HL-60 (cell line): ENCODE measurements at regions not wholly inside any gene's neighbourhood (a gene's known extent, or its start where the extent isn't known, plus 50 kb on each side); places are given as distances from the start of the nearest gene placed in this dataset.
A peak's percentile ranks its signal among the peaks of the same experiment; 100 is the strongest.

ENCODE experiments used
- DNase-seq, 2 experiments: peaks; one replicate each; pipeline ENCODE4 v3.0.0-alpha.2; 2010 to 2020; ENCODE audit warnings: low read depth in 1 of 2, low spot score in 1 of 2
- H3K27ac ChIP-seq: fragments of 250-450 bp; sonication (Bioruptor Pico); replicated peaks from 2 replicates; pipeline ENCODE4 v1.5.1; 2020; ENCODE audit warnings: mild to moderate bottlenecking, moderate library complexity
- H3K27me3 ChIP-seq: fragments of 250-450 bp; sonication (Bioruptor Pico); 2 replicates; pipeline ENCODE4 v1.5.1; 2021; ENCODE audit warnings: mild to moderate bottlenecking, moderate library complexity; ENCODE audit not compliant: insufficient read depth, poor library complexity, severe bottlenecking
- H3K4me3 ChIP-seq: replicated peaks from 2 replicates; pipeline ENCODE4 v1.5.1; 2011; ENCODE audit warnings: mild to moderate bottlenecking, control low read depth, low read length; ENCODE audit not compliant: insufficient read depth
- GABPA ChIP-seq: IDR thresholded peaks from 2 replicates; pipeline ENCODE4 v1.6.1; 2012; ENCODE audit warnings: low read depth
- POLR2AphosphoS5 ChIP-seq: IDR thresholded peaks from 2 replicates; pipeline ENCODE4 v1.6.1; 2012; ENCODE audit warnings: low read depth
- SPI1 ChIP-seq: IDR thresholded peaks from 2 replicates; pipeline ENCODE4 v1.6.1; 2012; ENCODE audit warnings: low read depth, mild to moderate bottlenecking, borderline replicate concordance
- TF ChIP-seq, protein P1 (sequence below): IDR thresholded peaks from one replicate; pipeline ENCODE4 v1.5.1; 2011; ENCODE audit warnings: low read length, control low read depth, inconsistent platforms; ENCODE audit not compliant: insufficient read depth
- TF ChIP-seq, protein P2 (sequence below): IDR thresholded peaks from 2 replicates; pipeline ENCODE4 v1.6.1; 2012; ENCODE audit warnings: low read depth; ENCODE audit not compliant: insufficient replicate concordance

DNA sequence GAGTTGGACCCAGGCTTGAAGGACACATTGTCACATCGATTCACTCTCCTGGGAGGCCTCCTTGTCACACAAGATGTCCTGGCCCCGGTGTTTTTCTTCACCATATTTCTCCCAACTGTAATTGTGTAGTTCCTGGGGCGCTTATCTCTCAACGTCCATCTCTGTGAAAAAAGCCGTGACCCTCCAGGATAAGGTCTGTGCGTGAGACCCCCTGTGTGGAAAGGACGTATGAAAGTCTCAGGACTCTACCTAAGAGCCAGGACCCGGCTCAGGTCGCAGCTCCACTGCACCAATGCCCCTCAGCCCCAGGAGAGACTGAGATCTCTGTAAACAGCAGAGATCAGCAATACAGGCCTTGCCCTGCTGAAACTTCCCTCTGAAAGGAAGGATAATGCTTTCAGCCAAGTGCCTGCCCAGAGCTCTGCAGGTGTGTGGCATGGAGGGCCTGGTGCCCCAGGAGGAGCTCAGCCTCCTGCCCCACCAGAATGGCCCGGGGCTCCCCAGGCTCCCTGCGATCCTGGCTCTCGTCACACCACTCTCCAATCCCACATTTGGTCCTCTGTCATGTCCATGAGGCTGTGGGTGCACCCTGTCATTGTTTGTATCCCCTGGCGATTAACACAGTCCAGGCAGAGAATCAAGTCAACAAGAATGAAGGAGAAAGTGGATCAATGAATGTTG lies 119.2 kb upstream of the TMEM45B start:
- TF ChIP-seq, protein P1, sequence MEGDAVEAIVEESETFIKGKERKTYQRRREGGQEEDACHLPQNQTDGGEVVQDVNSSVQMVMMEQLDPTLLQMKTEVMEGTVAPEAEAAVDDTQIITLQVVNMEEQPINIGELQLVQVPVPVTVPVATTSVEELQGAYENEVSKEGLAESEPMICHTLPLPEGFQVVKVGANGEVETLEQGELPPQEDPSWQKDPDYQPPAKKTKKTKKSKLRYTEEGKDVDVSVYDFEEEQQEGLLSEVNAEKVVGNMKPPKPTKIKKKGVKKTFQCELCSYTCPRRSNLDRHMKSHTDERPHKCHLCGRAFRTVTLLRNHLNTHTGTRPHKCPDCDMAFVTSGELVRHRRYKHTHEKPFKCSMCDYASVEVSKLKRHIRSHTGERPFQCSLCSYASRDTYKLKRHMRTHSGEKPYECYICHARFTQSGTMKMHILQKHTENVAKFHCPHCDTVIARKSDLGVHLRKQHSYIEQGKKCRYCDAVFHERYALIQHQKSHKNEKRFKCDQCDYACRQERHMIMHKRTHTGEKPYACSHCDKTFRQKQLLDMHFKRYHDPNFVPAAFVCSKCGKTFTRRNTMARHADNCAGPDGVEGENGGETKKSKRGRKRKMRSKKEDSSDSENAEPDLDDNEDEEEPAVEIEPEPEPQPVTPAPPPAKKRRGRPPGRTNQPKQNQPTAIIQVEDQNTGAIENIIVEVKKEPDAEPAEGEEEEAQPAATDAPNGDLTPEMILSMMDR = no peak
- TF ChIP-seq POLR2AphosphoS5 (no peak), SPI1 (no peak), GABPA (no peak)
- TF ChIP-seq, protein P2, sequence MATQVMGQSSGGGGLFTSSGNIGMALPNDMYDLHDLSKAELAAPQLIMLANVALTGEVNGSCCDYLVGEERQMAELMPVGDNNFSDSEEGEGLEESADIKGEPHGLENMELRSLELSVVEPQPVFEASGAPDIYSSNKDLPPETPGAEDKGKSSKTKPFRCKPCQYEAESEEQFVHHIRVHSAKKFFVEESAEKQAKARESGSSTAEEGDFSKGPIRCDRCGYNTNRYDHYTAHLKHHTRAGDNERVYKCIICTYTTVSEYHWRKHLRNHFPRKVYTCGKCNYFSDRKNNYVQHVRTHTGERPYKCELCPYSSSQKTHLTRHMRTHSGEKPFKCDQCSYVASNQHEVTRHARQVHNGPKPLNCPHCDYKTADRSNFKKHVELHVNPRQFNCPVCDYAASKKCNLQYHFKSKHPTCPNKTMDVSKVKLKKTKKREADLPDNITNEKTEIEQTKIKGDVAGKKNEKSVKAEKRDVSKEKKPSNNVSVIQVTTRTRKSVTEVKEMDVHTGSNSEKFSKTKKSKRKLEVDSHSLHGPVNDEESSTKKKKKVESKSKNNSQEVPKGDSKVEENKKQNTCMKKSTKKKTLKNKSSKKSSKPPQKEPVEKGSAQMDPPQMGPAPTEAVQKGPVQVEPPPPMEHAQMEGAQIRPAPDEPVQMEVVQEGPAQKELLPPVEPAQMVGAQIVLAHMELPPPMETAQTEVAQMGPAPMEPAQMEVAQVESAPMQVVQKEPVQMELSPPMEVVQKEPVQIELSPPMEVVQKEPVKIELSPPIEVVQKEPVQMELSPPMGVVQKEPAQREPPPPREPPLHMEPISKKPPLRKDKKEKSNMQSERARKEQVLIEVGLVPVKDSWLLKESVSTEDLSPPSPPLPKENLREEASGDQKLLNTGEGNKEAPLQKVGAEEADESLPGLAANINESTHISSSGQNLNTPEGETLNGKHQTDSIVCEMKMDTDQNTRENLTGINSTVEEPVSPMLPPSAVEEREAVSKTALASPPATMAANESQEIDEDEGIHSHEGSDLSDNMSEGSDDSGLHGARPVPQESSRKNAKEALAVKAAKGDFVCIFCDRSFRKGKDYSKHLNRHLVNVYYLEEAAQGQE = no peak
- DNase-seq = no peak
- H3K27ac ChIP-seq = no peak overlapping the region
- H3K27me3 ChIP-seq = no peaks in the 10 kb centered on the region
- no peak overlapping the region for H3K4me3 ChIP-seq

DNA sequence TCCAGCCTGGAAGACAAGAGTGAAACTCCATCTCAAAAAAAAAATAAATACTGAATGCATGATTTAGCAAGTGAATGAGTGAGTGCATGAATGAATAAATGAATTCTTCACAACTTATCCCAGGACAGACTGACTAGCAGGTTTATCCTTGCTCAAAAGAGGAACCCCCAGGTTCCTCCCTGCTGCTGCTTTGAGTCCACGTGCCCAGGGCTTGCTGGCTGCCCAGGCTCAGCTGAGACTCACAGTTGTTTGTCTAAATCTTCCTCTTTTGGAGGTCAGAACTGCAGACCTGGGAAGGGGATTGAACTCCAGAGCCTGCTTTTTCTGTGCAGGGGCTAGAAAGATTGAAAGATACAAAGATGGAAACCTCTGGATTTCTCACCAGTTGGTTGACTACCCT lies 117.4 kb upstream of the TMEM45B start:
- H3K4me3 ChIP-seq = no peak overlapping the region
- no peak overlapping the region for H3K27ac ChIP-seq
- DNase-seq = peak in 1 of 2 experiments; percentile 81
- TF ChIP-seq, protein P2 = no peak
- no peak for TF ChIP-seq POLR2AphosphoS5
- TF ChIP-seq GABPA = no peak
- TF ChIP-seq, protein P1 = no peak
- TF ChIP-seq SPI1 = peak; percentile 98
- H3K27me3 ChIP-seq = no peaks in the 10 kb centered on the region

DNA sequence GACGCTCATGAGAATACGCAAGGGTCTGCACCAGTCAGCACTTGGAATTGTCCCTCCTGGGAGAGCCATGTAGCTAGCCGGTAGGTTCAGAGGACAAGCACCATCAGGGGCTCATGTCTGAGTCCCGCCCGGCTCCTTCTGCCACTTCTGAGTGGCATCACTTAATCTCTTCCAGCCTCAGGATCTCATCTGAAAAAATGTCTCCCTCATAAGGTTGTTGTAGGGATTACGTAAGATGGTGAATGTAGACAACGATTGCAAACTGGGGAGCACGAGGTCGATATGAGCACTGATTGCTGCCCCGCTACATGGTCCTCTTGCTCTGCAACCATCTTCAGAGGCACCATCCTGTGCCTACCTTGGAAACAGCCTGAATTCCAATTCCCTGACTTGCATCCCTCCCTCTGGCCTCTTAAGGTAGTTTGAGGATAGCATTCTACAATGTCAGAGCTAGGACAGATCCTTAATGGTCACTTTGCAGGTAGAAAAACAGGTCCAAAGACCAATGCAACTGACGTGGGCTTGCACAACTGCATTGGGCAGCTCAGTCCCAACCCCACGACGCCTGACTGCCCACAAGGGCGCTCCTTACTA lies 115.8 kb upstream of the TMEM45B start:
- Histone ChIP-seq H3K27ac (no peak overlapping the region), H3K27me3 (no peaks in the 10 kb centered on the region), H3K4me3 (no peak overlapping the region)
- TF ChIP-seq GABPA (no peak), POLR2AphosphoS5 (no peak), SPI1 (no peak)
- TF ChIP-seq, protein P2 = no peak
- TF ChIP-seq, protein P1 = no peak
- no peak for DNase-seq
